Naive B cell (primary cell): ENCODE measurements at regions not wholly inside any gene's neighbourhood (a gene's known extent, or its start where the extent isn't known, plus 50 kb on each side); places are given as distances from the start of the nearest gene placed in this dataset.

Source experiments
- ATAC-seq, 2 donors: fragments of 150-1000 bp; cut with Tn5 transposase; 2 replicates each; pipeline ENCODE4 v1.10.0; 2021; ENCODE audit warnings: low read depth in 2 of 2, mild to moderate bottlenecking in 2 of 2, moderate library complexity in 2 of 2
- DNase-seq: peaks from one replicate; pipeline ENCODE4 v3.0.0; 2022
- H3K27ac Mint-ChIP-seq, 6 donors: one replicate each; pipeline ENCODE4 v1.8.0; 2020 to 2022; ENCODE audit warnings: mild to moderate bottlenecking in 6 of 6, mixed read lengths in 6 of 6, moderate library complexity in 5 of 6, inconsistent platforms in 2 of 6
- H3K27me3 Mint-ChIP-seq, 3 donors: one replicate each; pipeline ENCODE4 v1.8.0; 2021 to 2022; ENCODE audit warnings: mixed read lengths in 3 of 3, mild to moderate bottlenecking in 1 of 3
- H3K36me3 Mint-ChIP-seq, 2 donors: one replicate each; pipeline ENCODE4 v1.8.0; 2020 to 2022; ENCODE audit warnings: mixed read lengths in 2 of 2, inconsistent platforms in 1 of 2, mild to moderate bottlenecking in 1 of 2
- H3K4me1 Mint-ChIP-seq, 3 donors: one replicate each; pipeline ENCODE4 v1.8.0; 2020 to 2022; ENCODE audit warnings: mixed read lengths in 3 of 3, inconsistent platforms in 1 of 3, mild to moderate bottlenecking in 1 of 3, moderate library complexity in 1 of 3
- H3K4me3 Mint-ChIP-seq, 8 donors: one replicate each; pipeline ENCODE4 v1.8.0; 2020 to 2022; ENCODE audit warnings: mild to moderate bottlenecking in 8 of 8, mixed read lengths in 8 of 8, moderate library complexity in 8 of 8, inconsistent platforms in 2 of 8
- H3K9me3 Mint-ChIP-seq, 7 donors: one replicate each; pipeline ENCODE4 v1.8.0; 2020 to 2022; ENCODE audit warnings: mixed read lengths in 7 of 7, mild to moderate bottlenecking in 5 of 7, inconsistent platforms in 2 of 7, moderate library complexity in 1 of 7

DNA sequence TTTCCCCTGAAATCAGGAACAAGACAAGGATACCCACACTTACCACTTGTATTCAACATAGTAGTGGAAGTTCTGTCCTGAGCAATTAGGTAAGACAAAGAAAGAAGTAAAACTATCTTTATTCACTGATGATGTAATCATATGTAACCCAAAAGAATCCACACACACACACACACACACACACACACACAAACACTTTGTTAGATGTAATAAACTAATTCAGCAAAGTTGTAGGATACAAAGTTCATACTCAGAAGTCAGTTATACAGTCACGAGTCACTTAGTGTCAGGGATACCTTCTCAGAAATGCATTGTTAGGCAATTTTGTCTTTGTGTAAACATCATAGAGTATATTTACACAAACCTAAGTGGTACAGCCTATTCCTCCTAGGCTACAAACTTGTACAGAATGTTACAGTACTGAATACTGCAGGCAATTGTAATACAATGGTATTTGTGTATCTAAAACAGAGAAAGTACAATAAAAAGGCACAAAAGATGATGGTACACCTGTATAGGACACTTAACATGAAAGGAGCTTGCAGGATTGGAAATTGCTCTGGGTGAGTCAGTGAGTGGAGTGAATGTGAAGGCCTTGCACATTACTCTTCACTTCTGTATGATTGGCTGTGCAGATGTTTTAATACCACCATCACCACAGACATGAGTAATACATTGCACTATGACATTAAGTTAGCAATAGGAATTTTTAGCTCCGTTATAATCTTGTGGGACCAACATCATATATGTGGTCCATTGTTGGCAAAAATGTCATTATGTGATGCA, 370.1 kb downstream of the ZFHX3 start:
- DNase-seq, result no peak
- no peaks in the 10 kb centered on the region for H3K27me3 Mint-ChIP-seq
- H3K36me3 Mint-ChIP-seq, result peaks cover 5 to 7% of the 10 kb centered on the region in 2 donors
- H3K4me3 Mint-ChIP-seq, result no peak overlapping the region
- ATAC-seq, result no peak
- peaks cover 4 to 17% (median 5%) of the 10 kb centered on the region in 7 donors for H3K9me3 Mint-ChIP-seq
- H3K27ac Mint-ChIP-seq, result no peak overlapping the region
- no peaks in the 10 kb centered on the region for H3K4me1 Mint-ChIP-seq

GRCh38 chr16:72673118-72673517, 374.8 kb downstream of the ZFHX3 start:
- no peak overlapping the region for H3K4me3 Mint-ChIP-seq
- H3K27me3 Mint-ChIP-seq, result no peaks in the 10 kb centered on the region
- peak overlapping the region in 1 of 6 donors; percentile 6 for H3K27ac Mint-ChIP-seq
- H3K9me3 Mint-ChIP-seq, result peaks cover 9 to 28% (median 16%) of the 10 kb centered on the region in 7 donors
- DNase-seq, result no peak
- ATAC-seq, result no peak
- no peaks in the 10 kb centered on the region for H3K4me1 Mint-ChIP-seq
- peaks cover 15 to 19% of the 10 kb centered on the region in 2 donors for H3K36me3 Mint-ChIP-seq

DNA sequence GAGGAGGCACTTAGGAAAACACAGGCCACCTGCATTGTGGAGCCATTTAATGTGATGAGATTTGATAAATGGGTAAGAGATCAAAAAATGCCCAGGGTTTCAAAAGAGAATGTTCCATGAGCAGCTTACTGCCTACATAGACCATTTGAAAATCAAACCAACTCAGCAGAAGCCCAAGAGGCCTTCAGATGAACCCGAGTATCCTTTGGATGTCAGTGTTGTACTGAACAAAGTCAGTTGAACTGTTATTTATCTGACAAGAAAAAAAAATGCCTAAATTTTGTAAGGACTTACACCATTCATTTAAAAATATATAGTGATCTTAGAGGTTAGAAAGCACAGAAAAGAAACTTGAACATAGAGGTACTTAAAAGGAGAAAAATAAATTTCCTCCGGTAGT, 381.7 kb downstream of the ZFHX3 start:
- Mint-ChIP-seq H3K9me3 (peaks cover 0 to 3% (median 0%) of the 10 kb centered on the region in 7 donors), H3K4me1 (peaks cover 0 to 9% (median 4%) of the 10 kb centered on the region in 3 donors), H3K27me3 (no peaks in the 10 kb centered on the region), H3K27ac (peak overlapping the region in 2 of 6 donors; percentile 15 to 82), H3K36me3 (peaks cover 0 to 9% of the 10 kb centered on the region in 2 donors), H3K4me3 (peak overlapping the region in 1 of 8 donors; percentile 76)
- DNase-seq (no peak), ATAC-seq (no peak)

DNA sequence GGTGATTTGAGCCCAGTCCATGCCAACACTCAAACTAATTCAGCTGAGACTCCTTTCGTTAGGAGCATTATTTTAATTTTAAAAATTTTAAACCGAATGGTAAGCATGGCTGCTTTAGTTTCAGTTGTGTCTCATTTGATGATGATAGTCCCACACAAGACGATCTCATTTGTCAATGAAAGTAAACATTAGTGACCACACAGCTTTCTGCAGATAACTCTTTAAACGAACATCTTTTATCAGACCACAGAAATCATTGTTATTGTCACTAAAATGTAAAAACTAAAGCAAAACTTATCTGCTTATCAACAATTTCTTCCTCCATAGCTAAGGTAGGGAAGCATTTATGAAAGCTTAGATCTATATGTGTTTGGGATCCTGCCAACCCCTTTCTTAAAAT, 382.2 kb downstream of the ZFHX3 start:
- peaks cover 0 to 9% (median 4%) of the 10 kb centered on the region in 3 donors for H3K4me1 Mint-ChIP-seq
- H3K9me3 Mint-ChIP-seq, result peaks cover 0 to 3% (median 0%) of the 10 kb centered on the region in 7 donors
- H3K36me3 Mint-ChIP-seq, result peaks cover 0 to 9% of the 10 kb centered on the region in 2 donors
- no peak for ATAC-seq
- no peaks in the 10 kb centered on the region for H3K27me3 Mint-ChIP-seq
- H3K4me3 Mint-ChIP-seq, result peak overlapping the region in 7 of 8 donors; percentile 95 to 100 (median 100)
- H3K27ac Mint-ChIP-seq, result peak overlapping the region; percentile 98 to 100 (median 100)
- DNase-seq, result no peak

DNA sequence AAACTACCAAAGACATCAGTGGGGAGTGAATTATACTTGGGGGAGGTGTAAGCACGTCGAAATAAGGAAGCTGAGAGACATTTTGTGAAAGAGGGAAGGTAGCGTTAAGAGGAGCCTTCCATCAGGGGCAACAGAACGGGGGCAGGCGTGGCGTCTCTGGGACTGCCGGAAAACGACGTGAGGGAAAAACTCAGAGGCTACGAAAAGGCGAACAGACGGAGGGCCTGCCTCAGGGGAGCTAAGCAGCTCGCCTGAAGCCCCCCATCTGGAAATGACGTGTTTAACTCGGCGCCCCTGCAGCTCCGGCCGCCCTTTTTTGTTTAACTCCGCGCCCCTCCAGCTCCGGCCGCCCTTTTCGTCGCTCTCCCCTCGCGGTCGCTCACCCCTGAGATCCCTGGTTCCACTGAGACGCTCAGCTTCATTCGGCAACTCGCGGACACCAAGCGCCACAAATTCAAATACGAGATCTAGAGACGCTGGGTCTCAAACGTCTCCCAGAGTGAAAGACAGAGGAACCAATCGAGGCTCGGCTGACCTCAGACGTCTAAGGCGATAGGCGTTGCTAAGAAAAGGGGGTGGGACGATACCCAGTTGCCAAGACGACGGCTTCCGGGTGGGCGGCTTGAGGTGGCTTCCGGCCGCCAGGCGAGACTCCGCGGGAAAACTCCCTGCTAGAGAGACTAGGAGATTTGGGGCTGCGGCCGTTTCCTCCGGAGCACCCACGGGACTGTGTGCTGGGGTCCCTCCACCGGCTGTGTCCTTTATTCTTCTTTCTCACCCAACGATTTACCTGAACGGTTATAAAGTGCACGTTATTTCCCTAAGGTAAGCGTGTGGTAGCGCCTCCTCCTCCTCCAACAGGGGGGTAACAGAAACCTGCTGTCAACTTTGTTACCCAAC, 383.2 kb downstream of the ZFHX3 start:
- ATAC-seq (peak; percentile 97), DNase-seq (peak; percentile 94)
- Mint-ChIP-seq H3K9me3 (peaks cover 0 to 3% (median 0%) of the 10 kb centered on the region in 7 donors), H3K4me3 (peak overlapping the region; percentile 95 to 100 (median 100)), H3K27ac (peak overlapping the region; percentile 98 to 100 (median 100)), H3K4me1 (peaks cover 0 to 11% (median 7%) of the 10 kb centered on the region in 3 donors), H3K27me3 (no peaks in the 10 kb centered on the region), H3K36me3 (peaks cover 0 to 9% of the 10 kb centered on the region in 2 donors)

DNA sequence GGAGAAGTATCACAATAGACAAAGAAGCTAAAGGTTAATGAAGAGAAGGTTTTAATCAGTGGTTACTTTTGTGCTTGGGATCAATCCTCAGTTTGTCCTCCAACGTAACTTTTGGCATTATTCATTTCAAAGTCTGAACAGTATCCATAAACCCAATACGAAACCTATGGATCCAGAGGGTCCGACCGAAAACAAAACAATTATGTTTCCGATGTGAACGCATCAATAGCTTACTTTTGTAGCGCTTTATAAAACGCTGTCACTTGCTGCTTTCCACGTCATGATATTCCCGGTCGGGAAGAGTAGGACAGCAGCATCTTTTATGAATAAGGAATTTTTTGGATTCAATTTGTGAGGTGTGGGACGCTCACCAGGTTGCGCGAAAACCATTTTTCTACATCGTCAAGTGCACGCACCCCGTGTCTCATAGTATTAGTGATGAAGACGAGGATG, 383.8 kb downstream of the ZFHX3 start:
- peak overlapping the region; percentile 98 to 100 (median 100) for H3K27ac Mint-ChIP-seq
- H3K27me3 Mint-ChIP-seq, result no peaks in the 10 kb centered on the region
- H3K36me3 Mint-ChIP-seq, result peaks cover 0 to 7% of the 10 kb centered on the region in 2 donors
- peak overlapping the region; percentile 95 to 100 (median 100) for H3K4me3 Mint-ChIP-seq
- DNase-seq (no peak), ATAC-seq (no peak)
- H3K4me1 Mint-ChIP-seq, result peaks cover 6 to 16% (median 13%) of the 10 kb centered on the region in 3 donors
- peaks cover 0 to 3% (median 0%) of the 10 kb centered on the region in 7 donors for H3K9me3 Mint-ChIP-seq

GRCh38 chr16:72658888-72659717, 388.8 kb downstream of the ZFHX3 start:
- Mint-ChIP-seq H3K4me1 (peaks cover 23 to 28% (median 26%) of the 10 kb centered on the region in 3 donors), H3K27me3 (no peaks in the 10 kb centered on the region), H3K9me3 (peaks cover 0 to 3% (median 0%) of the 10 kb centered on the region in 7 donors), H3K4me3 (peak overlapping the region in 3 of 8 donors; percentile 5 to 29 (median 22)), H3K27ac (peak overlapping the region in 2 of 6 donors; percentile 69 to 83), H3K36me3 (peaks cover 0 to 3% of the 10 kb centered on the region in 2 donors)
- peak in 1 of 2 donors; percentile 85 for ATAC-seq
- no peak for DNase-seq

DNA sequence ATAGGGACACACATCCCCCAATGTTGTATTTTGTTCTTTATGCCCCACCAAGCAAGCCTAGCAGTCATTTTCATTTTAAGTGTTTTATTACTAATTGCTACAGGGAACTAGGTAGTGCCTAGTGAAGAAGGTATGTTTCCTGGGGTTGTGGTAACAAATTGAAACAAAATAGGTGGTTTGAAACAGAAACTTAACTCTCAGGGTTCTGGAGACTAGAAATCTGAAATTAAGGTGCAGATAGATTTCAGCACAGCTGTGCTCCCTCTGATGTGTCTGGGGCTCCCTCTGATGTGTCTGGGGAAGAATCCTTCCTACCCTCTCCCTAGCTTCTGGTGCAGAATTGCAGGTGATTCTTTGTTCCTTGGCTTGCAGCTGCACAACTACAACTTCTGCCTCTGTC, 390.1 kb downstream of the ZFHX3 start:
- ATAC-seq (peak; percentile 16 to 42), DNase-seq (no peak)
- Mint-ChIP-seq H3K4me3 (peak overlapping the region in 1 of 8 donors; percentile 85), H3K27ac (peak overlapping the region in 4 of 6 donors; percentile 34 to 84 (median 75)), H3K4me1 (peaks cover 21 to 28% (median 23%) of the 10 kb centered on the region in 3 donors), H3K36me3 (peaks cover 0 to 5% of the 10 kb centered on the region in 2 donors), H3K27me3 (no peaks in the 10 kb centered on the region), H3K9me3 (peaks cover 0 to 3% (median 0%) of the 10 kb centered on the region in 7 donors)

GRCh38 chr16:72657164-72657563, 390.8 kb downstream of the ZFHX3 start:
- peaks cover 2 to 5% of the 10 kb centered on the region in 2 donors for H3K36me3 Mint-ChIP-seq
- ATAC-seq (no peak), DNase-seq (no peak)
- no peak overlapping the region for H3K4me3 Mint-ChIP-seq
- H3K27me3 Mint-ChIP-seq, result no peaks in the 10 kb centered on the region
- H3K27ac Mint-ChIP-seq, result peak overlapping the region in 2 of 6 donors; percentile 21 to 83
- H3K9me3 Mint-ChIP-seq, result peaks cover 0 to 7% (median 2%) of the 10 kb centered on the region in 7 donors
- peaks cover 21 to 28% (median 23%) of the 10 kb centered on the region in 3 donors for H3K4me1 Mint-ChIP-seq

- no peak overlapping the region for H3K4me3 Mint-ChIP-seq
- H3K36me3 Mint-ChIP-seq, result peaks cover 5 to 8% of the 10 kb centered on the region in 2 donors
- H3K4me1 Mint-ChIP-seq, result peaks cover 24 to 33% (median 26%) of the 10 kb centered on the region in 3 donors
- H3K9me3 Mint-ChIP-seq, result peaks cover 0 to 12% (median 6%) of the 10 kb centered on the region in 7 donors
- ATAC-seq, result no peak
- no peaks in the 10 kb centered on the region for H3K27me3 Mint-ChIP-seq
- H3K27ac Mint-ChIP-seq, result no peak overlapping the region
- DNase-seq, result no peak
Measured at GRCh38 chr16:72654535-72654934, 393.4 kb downstream of the ZFHX3 start.

GRCh38 chr16:72649254-72649944, 398.5 kb downstream of the ZFHX3 start:
- H3K27me3 Mint-ChIP-seq, result no peaks in the 10 kb centered on the region
- DNase-seq, result no peak
- H3K4me3 Mint-ChIP-seq, result peak overlapping the region in 1 of 8 donors; percentile 21
- no peak for ATAC-seq
- peaks cover 15 to 25% (median 16%) of the 10 kb centered on the region in 3 donors for H3K4me1 Mint-ChIP-seq
- H3K36me3 Mint-ChIP-seq, result peaks cover 5 to 8% of the 10 kb centered on the region in 2 donors
- H3K27ac Mint-ChIP-seq, result peak overlapping the region in 2 of 6 donors; percentile 11 to 49
- H3K9me3 Mint-ChIP-seq, result peaks cover 0 to 12% (median 6%) of the 10 kb centered on the region in 7 donors

DNA sequence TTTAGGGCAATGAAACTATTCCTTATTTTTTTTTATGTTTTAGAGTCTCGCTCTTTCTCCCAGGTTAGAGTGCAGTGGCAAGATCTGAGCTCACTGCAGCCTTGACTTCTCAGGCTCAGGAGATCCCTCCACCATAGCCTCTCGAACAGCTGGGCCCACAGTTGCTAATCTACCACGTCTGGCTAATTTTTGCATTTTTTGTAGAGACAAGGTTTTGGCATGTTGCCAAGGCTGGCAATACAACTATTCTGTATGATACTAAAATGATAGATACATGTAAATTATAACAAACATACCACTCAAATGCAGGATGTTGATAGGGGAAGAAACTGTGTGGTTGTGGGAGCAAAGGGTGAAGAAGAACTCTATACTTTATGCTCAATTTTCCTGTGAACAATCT, 401.3 kb downstream of the ZFHX3 start:
- Mint-ChIP-seq H3K27ac (peak overlapping the region in 1 of 6 donors; percentile 66), H3K4me1 (peaks cover 16 to 25% (median 16%) of the 10 kb centered on the region in 3 donors), H3K36me3 (peaks cover 0 to under 1% of the 10 kb centered on the region in 2 donors), H3K4me3 (no peak overlapping the region), H3K9me3 (peaks cover 0 to 10% (median 2%) of the 10 kb centered on the region in 7 donors), H3K27me3 (no peaks in the 10 kb centered on the region)
- DNase-seq, result no peak
- no peak for ATAC-seq
